NT2/D1 (cell line): ENCODE measurements at regions not wholly inside any gene's neighbourhood (a gene's known extent, or its start where the extent isn't known, plus 50 kb on each side); places are given as distances from the start of the nearest gene placed in this dataset.

Experiments used
- SUZ12 ChIP-seq: IDR thresholded peaks from 2 replicates; pipeline ENCODE4 v1.6.1; 2011; ENCODE audit not compliant: insufficient read length, insufficient read depth; ENCODE audit errors: extremely low read depth
- YY1 ChIP-seq: IDR thresholded peaks from 2 replicates; pipeline ENCODE4 v1.6.1; 2011; ENCODE audit not compliant: insufficient read length, insufficient read depth
- ZNF274 ChIP-seq: IDR thresholded peaks from 2 replicates; pipeline ENCODE4 v1.6.1; 2011; ENCODE audit warnings: mild to moderate bottlenecking, low read depth, low read length

- TF ChIP-seq ZNF274 (no peak), SUZ12 (no peak), YY1 (no peak)
These were observed 342.8 kb downstream of the RAPGEF2 start for GRCh38 chr4:159445692-159446091.
